Activated naive CD4-positive, alpha-beta T cell treated with anti-CD3 and anti-CD28 coated beads, Interleukin-2, amount 10 ng/mL, durations not matched to agents 7 days and 5 days (primary cell): ENCODE measurements at regions not wholly inside any gene's neighbourhood (a gene's known extent, or its start where the extent isn't known, plus 50 kb on each side); places are given as distances from the start of the nearest gene placed in this dataset.
"Not testable (repeated sequence)": the region's sequence is repeated elsewhere in the genome, so short reads cannot be mapped to it uniquely, and the experiment has no call there.

Source experiments
- CTCF ChIA-PET: fragments of 350-600 bp; sonication (Branson Sonifier 250); formaldehyde crosslinking; loops from one replicate; lab custom pipeline; 2021; ENCODE audit warnings: antibody characterized with exemption; lab: Charles Lee
- DNase-seq: peaks from one replicate; pipeline ENCODE4 v3.0.0-alpha.2; 2020
- H3K27ac Mint-ChIP-seq: one replicate; pipeline ENCODE4 v1.8.0; 2021; ENCODE audit warnings: mild to moderate bottlenecking, moderate library complexity, mixed read lengths
- H3K27me3 Mint-ChIP-seq: one replicate; pipeline ENCODE4 v1.8.0; 2021; ENCODE audit warnings: mild to moderate bottlenecking, mixed read lengths
- H3K36me3 Mint-ChIP-seq: one replicate; pipeline ENCODE4 v1.8.0; 2021; ENCODE audit warnings: mixed read lengths
- H3K4me1 Mint-ChIP-seq: one replicate; pipeline ENCODE4 v1.8.0; 2021; ENCODE audit warnings: mixed read lengths
- H3K4me3 Mint-ChIP-seq: one replicate; pipeline ENCODE4 v1.8.0; 2021; ENCODE audit warnings: mild to moderate bottlenecking, moderate library complexity, mixed read lengths
- H3K9me3 Mint-ChIP-seq: one replicate; pipeline ENCODE4 v1.8.0; 2021; ENCODE audit warnings: mixed read lengths

GRCh38 chr5:18006235-18006634 is 372.0 kb downstream of the TAF11L14 start:
- H3K9me3 Mint-ChIP-seq = peaks cover 14% of the 10 kb centered on the region

DNA sequence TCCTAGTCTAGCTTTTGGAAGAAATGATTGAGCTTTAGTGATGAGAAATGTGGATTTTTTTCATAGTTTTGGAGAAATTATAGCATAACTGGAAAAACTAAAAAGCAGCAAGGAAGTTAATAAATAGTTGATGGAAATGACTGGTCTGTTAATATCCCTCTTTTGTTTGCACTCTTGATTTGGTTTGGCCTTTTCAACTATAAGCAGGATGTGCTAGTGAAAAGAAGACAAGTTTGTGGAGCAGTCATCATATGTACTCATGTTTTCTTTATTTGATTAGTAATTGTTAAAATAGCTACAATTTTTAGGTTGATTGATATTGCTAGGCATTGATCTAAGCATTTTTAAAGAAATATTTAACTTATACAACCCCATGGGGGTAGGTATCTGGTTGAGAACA is 374.7 kb downstream of the TAF11L14 start:
- peaks cover 8% of the 10 kb centered on the region for H3K9me3 Mint-ChIP-seq

More at GRCh38 chr5:18006235-18006634, 372.0 kb downstream of the TAF11L14 start:
- H3K4me1 Mint-ChIP-seq, H3K27me3 Mint-ChIP-seq, H3K4me3 Mint-ChIP-seq, CTCF ChIA-PET, DNase-seq, H3K27ac Mint-ChIP-seq, H3K36me3 Mint-ChIP-seq: not testable (repeated sequence)

GRCh38 chr5:18010053-18010452 is 375.8 kb downstream of the TAF11L14 start:
- Mint-ChIP-seq H3K4me3 (no peak overlapping the region), H3K36me3 (no peaks in the 10 kb centered on the region), H3K9me3 (peaks cover 7% of the 10 kb centered on the region), H3K27ac (no peak overlapping the region), H3K4me1 (no peaks in the 10 kb centered on the region), H3K27me3 (no peaks in the 10 kb centered on the region)
- CTCF ChIA-PET = no interaction called here
- DNase-seq = no peak

More for the DNA sequence above, 374.7 kb downstream of the TAF11L14 start:
- H3K4me1 Mint-ChIP-seq = no peaks in the 10 kb centered on the region
- no peak overlapping the region for H3K27ac Mint-ChIP-seq
- DNase-seq = no peak
- H3K36me3 Mint-ChIP-seq = no peaks in the 10 kb centered on the region
- no peaks in the 10 kb centered on the region for H3K27me3 Mint-ChIP-seq
- CTCF ChIA-PET = no interaction called here
- no peak overlapping the region for H3K4me3 Mint-ChIP-seq

DNA sequence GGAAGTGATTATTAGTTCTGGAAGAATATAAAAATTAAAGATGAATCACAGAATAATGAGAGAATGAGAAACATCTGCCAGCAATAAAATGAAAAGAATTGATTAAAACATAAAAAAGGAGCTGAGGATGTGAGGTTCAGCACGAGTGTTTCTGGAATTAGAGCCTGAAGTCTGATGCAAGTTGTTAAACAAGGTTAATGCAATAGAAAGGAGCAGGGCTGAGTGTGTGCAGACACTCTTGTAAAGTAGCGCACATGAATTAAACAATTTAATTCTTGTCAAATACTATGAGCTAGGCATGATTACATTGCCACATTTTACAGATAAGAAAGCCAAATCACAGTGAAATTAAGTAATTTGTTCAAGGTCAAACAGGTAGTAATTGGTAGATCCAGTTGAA is 384.2 kb downstream of the TAF11L14 start:
- Mint-ChIP-seq H3K4me3 (no peak overlapping the region), H3K36me3 (no peaks in the 10 kb centered on the region), H3K9me3 (peaks cover 11% of the 10 kb centered on the region), H3K4me1 (no peaks in the 10 kb centered on the region), H3K27ac (no peak overlapping the region), H3K27me3 (no peaks in the 10 kb centered on the region)
- DNase-seq = no peak
- CTCF ChIA-PET = no interaction called here

DNA sequence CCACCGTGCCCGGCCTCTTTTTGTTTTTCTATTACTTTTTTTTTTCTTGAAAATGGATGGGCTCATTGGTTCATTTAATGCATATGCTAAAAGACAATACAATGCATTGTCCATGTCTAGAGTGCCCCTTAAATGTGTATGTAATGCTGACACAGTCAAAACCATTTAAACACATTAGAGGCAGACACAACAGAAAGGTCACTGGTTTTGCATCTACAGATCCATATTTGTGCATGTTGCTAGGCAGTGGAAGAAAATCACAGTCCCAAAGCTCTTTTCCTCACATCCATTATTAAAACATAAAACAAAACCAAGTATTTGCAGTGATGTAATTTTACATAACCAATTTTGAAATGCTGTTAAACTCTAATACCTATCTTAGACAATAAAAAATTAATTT is 389.0 kb downstream of the TAF11L14 start:
- H3K27ac Mint-ChIP-seq = no peak overlapping the region
- peaks cover 11% of the 10 kb centered on the region for H3K9me3 Mint-ChIP-seq
- no peaks in the 10 kb centered on the region for H3K4me1 Mint-ChIP-seq
- H3K36me3 Mint-ChIP-seq = no peaks in the 10 kb centered on the region
- CTCF ChIA-PET = no interaction called here
- H3K27me3 Mint-ChIP-seq = no peaks in the 10 kb centered on the region
- no peak for DNase-seq
- H3K4me3 Mint-ChIP-seq = no peak overlapping the region

DNA sequence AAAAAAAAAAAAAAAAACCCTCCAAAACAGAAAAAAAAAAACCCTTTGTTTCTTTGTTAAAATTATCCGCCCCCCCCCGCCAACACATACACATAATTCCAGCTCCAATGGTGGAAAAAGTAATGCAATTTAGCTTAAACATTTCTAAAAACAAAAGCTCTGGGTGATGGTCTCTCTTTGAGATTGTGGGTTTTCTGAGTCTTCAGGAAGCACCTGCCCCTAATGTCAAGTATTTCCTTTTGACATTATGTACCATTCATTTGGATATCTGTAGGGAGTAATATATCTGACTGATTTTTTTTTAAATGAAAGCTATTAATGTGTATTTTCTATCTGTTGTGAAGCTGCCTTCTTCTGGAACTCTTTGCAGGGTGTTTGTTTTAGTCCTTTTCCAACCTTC is 389.7 kb downstream of the TAF11L14 start:
- Mint-ChIP-seq H3K4me3 (no peak overlapping the region), H3K4me1 (no peaks in the 10 kb centered on the region), H3K27me3 (no peaks in the 10 kb centered on the region), H3K9me3 (peaks cover 11% of the 10 kb centered on the region), H3K27ac (no peak overlapping the region), H3K36me3 (no peaks in the 10 kb centered on the region)
- CTCF ChIA-PET = no interaction called here
- no peak for DNase-seq

- no peaks in the 10 kb centered on the region for H3K4me1 Mint-ChIP-seq
- peaks cover 11% of the 10 kb centered on the region for H3K9me3 Mint-ChIP-seq
- H3K36me3 Mint-ChIP-seq = no peaks in the 10 kb centered on the region
- no peak overlapping the region for H3K4me3 Mint-ChIP-seq
- CTCF ChIA-PET = no interaction called here
- no peak overlapping the region for H3K27ac Mint-ChIP-seq
- no peak for DNase-seq
- no peaks in the 10 kb centered on the region for H3K27me3 Mint-ChIP-seq
These were observed 390.3 kb downstream of the TAF11L14 start for GRCh38 chr5:18024542-18024941.

- Mint-ChIP-seq H3K4me1 (no peaks in the 10 kb centered on the region), H3K4me3 (no peak overlapping the region), H3K27ac (no peak overlapping the region), H3K9me3 (peaks cover 4% of the 10 kb centered on the region), H3K27me3 (no peaks in the 10 kb centered on the region), H3K36me3 (no peaks in the 10 kb centered on the region)
- CTCF ChIA-PET = no interaction called here
- DNase-seq = no peak
These were observed 393.1 kb downstream of the TAF11L14 start for GRCh38 chr5:18027241-18027867.

- Mint-ChIP-seq H3K27me3 (no peaks in the 10 kb centered on the region), H3K9me3 (peaks cover 7% of the 10 kb centered on the region), H3K27ac (no peak overlapping the region), H3K4me1 (no peaks in the 10 kb centered on the region), H3K4me3 (no peak overlapping the region), H3K36me3 (no peaks in the 10 kb centered on the region)
- CTCF ChIA-PET = no interaction called here
- no peak for DNase-seq
These were observed 393.8 kb downstream of the TAF11L14 start for GRCh38 chr5:18028036-18028435.

DNA sequence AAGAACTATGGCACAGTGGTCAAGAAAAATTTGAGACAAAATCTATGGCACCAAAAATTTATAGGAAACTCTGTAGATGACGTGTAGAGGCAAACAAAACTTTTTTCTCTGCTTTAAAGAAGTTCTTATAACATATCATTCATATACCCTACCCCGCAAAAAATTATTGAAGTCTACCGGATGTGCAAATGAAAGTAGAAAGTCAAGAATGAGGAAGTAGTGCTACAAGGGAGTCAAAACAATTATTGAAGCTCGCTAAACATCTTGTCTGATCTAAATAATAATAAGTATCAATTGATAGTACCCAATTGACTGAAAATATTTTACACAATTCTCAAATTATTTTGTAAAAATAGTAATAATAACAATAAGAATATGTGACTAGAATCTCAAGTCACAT is 398.5 kb downstream of the TAF11L14 start:
- H3K27me3 Mint-ChIP-seq = no peaks in the 10 kb centered on the region
- H3K9me3 Mint-ChIP-seq = peaks cover 11% of the 10 kb centered on the region
- no peak for DNase-seq
- no peaks in the 10 kb centered on the region for H3K36me3 Mint-ChIP-seq
- CTCF ChIA-PET = no interaction called here
- no peaks in the 10 kb centered on the region for H3K4me1 Mint-ChIP-seq
- H3K27ac Mint-ChIP-seq = no peak overlapping the region
- no peak overlapping the region for H3K4me3 Mint-ChIP-seq

DNA sequence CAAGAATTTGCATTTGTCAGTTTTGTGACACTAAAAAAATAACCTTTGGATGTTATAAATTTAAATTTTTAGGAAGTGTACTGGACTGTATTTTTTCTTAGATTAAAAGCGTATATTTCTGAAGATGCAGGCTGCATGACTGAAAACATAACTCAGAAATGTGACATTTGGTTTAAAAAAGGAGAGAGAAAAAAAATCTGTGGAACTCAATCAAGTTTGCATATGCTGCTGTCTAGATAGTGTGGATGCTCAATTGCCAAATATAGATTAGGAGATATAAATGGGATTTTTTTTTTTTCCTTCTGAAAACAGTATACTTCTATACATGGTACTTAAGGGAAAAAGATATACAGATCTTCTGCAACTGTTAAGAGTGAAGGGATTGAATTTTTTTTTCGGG is 402.3 kb downstream of the TAF11L14 start:
- Mint-ChIP-seq H3K4me3 (no peak overlapping the region), H3K9me3 (peaks cover 8% of the 10 kb centered on the region), H3K27me3 (no peaks in the 10 kb centered on the region), H3K27ac (no peak overlapping the region), H3K36me3 (no peaks in the 10 kb centered on the region), H3K4me1 (no peaks in the 10 kb centered on the region)
- CTCF ChIA-PET = no interaction called here
- no peak for DNase-seq

GRCh38 chr5:18037718-18038117 is 403.5 kb downstream of the TAF11L14 start:
- CTCF ChIA-PET = no interaction called here
- H3K27ac Mint-ChIP-seq = no peak overlapping the region

DNA sequence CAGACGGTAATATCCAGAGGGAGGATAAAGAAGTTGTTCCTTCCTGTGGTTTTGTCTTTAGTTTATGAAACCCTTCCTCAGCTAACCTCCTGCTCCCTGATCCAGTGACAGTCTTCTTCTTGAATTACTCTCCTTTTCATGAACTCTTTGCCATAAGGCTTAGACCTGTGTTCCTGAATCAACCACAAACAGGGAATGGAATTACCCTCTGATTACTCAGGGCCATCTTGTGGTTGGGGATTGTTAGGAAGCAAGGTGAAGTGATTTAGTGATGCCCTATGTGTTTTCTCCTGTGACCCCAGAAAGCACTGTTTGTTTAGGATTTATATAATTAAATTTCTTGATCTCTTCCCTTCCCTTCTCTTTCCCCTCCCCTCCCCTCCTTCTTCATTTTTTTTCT is 409.1 kb downstream of the TAF11L14 start:
- no peaks in the 10 kb centered on the region for H3K27me3 Mint-ChIP-seq
- H3K4me3 Mint-ChIP-seq = no peak overlapping the region
- H3K9me3 Mint-ChIP-seq = peaks cover 7% of the 10 kb centered on the region
- no peak for DNase-seq
- CTCF ChIA-PET = no interaction called here
- no peaks in the 10 kb centered on the region for H3K4me1 Mint-ChIP-seq
- no peaks in the 10 kb centered on the region for H3K36me3 Mint-ChIP-seq
- H3K27ac Mint-ChIP-seq = no peak overlapping the region

More at GRCh38 chr5:18037718-18038117, 403.5 kb downstream of the TAF11L14 start:
- Mint-ChIP-seq H3K4me3 (no peak overlapping the region), H3K36me3 (no peaks in the 10 kb centered on the region), H3K27me3 (no peaks in the 10 kb centered on the region), H3K4me1 (no peaks in the 10 kb centered on the region), H3K9me3 (peaks cover 6% of the 10 kb centered on the region)
- no peak for DNase-seq

GRCh38 chr5:18048449-18048848 is 414.2 kb downstream of the TAF11L14 start:
- H3K4me3 Mint-ChIP-seq = no peak overlapping the region
- no peak for DNase-seq
- H3K27me3 Mint-ChIP-seq = no peaks in the 10 kb centered on the region
- H3K9me3 Mint-ChIP-seq = peaks cover 16% of the 10 kb centered on the region
- H3K36me3 Mint-ChIP-seq = no peaks in the 10 kb centered on the region
- CTCF ChIA-PET = no interaction called here
- no peak overlapping the region for H3K27ac Mint-ChIP-seq
- no peaks in the 10 kb centered on the region for H3K4me1 Mint-ChIP-seq

GRCh38 chr5:18050345-18050744 is 416.1 kb downstream of the TAF11L14 start:
- Mint-ChIP-seq H3K4me3 (no peak overlapping the region), H3K9me3 (peaks cover 22% of the 10 kb centered on the region), H3K36me3 (no peaks in the 10 kb centered on the region), H3K27me3 (no peaks in the 10 kb centered on the region), H3K27ac (no peak overlapping the region), H3K4me1 (no peaks in the 10 kb centered on the region)
- CTCF ChIA-PET = no interaction called here
- no peak for DNase-seq

DNA sequence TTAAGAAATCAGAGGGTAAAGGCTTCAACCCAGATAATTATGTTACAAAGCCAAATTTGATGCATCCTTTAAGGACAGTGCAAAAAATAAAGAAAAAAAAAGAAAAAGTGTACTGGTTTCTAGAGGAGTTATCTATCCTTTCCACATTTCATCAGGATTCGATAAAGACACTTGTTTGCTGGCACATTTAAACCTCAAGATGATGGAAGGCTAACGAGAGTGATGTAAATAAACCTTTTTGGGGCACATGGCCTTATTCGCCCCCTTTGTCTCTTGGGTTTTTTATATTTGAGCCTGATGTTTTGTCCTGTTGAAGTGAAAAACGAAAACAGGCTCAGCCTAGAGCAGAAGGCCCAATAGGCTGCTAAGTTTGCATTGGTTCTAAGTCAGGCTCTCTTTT is 416.5 kb downstream of the TAF11L14 start:
- H3K4me3 Mint-ChIP-seq = no peak overlapping the region
- CTCF ChIA-PET = no interaction called here
- H3K36me3 Mint-ChIP-seq = no peaks in the 10 kb centered on the region
- peaks cover 24% of the 10 kb centered on the region for H3K9me3 Mint-ChIP-seq
- no peak for DNase-seq
- no peak overlapping the region for H3K27ac Mint-ChIP-seq
- H3K4me1 Mint-ChIP-seq = no peaks in the 10 kb centered on the region
- no peaks in the 10 kb centered on the region for H3K27me3 Mint-ChIP-seq
